Superior temporal gyrus (tissue), 1 donor: ENCODE measurements at regions not wholly inside any gene's neighbourhood (a gene's known extent, or its start where the extent isn't known, plus 50 kb on each side); places are given as distances from the start of the nearest gene placed in this dataset.
"Not testable (repeated sequence)": the region's sequence is repeated elsewhere in the genome, so short reads cannot be mapped to it uniquely, and the experiment has no call there.

Experiments used
- DNase-seq: peaks from one replicate; pipeline ENCODE4 v3.0.0-alpha.2; 2016; ENCODE audit errors: extremely low spot score

DNA sequence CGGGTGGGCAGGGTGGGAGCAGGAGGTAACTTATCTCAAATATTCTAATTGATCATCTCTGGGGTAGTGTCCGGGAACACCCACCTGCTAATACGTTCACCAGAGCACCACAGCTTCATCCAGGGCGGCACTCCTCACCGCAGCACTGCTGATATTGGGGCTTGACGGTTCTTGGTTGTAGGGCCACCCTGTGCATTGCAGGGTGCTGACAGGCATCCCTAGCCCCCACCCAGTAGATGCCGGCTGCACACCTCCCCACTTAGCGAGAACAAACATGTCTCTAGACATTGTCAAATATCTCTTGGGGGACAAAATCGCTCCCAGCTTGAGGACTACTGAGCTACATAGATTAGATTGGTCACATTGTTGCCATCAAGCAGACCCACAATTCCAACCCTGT, 73.9 kb upstream of the WASF3 start:
- no peak for DNase-seq

- DNase-seq = no peak
Observed at GRCh38 chr13:26484196-26484595, 73.3 kb upstream of the WASF3 start.

DNA sequence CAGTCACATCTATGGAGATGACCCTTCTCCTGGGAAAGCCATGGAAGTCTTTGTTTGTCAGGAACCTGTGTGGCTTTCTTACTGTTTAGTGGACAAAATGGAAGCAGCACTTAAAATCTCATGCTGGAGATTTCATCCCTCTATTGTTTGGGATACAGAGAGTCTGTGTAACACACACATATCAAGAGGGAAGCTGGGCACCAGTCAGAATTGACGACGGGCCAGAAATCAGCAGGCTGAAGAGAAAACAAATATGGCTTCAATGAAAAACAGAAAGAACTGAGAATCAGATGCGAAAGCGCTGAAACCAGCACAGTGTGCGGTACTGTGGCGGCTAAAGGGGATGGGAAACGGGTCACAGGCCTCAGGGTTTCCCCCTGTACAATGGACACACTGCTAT, 72.2 kb upstream of the WASF3 start:
- DNase-seq = peak; percentile 49

DNA sequence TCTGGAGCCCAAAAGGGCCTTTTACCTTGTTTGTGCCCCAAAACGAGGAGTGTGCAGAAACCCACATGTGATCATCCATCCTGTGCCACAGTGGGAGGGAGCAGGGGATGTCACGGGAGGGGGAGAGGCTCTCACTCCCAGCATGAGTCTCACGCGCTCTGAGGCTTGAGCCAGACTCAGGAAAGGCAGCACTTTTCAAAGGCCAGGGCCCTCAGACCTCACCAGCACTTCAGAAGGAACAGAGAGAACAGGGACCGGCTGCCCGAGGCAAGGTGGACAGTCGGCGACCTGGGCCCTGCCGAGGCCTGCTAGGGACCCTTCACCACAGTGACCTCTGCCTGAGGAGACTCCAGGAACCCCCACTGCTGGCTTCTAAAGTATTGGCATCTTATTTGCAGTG, 71.7 kb upstream of the WASF3 start:
- DNase-seq = peak; percentile 22

GRCh38 chr13:26486550-26486949, 70.9 kb upstream of the WASF3 start:
- DNase-seq = no peak

DNA sequence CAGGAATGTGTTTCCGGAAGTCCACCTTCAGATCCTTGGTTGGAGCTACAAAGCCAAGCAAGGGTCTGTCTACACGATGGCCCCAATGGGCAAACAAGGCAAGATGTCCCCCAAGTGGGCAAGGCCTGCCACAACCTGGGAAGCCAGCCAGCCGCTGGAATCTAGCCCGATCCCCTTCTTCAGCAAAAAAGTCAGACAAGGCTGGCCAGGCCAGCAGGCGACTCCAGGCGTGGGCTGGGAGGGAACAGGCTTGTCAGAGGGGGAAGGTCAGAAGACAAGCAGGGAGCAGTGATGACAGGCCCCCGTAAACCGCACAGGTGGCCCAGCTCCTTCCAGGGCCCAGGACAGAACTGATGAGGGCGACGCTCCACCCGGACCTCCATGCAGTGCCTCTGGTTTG, 69.7 kb upstream of the WASF3 start:
- no peak for DNase-seq

- DNase-seq = no peak
Observed at GRCh38 chr13:26488236-26489003, 69.1 kb upstream of the WASF3 start.

DNA sequence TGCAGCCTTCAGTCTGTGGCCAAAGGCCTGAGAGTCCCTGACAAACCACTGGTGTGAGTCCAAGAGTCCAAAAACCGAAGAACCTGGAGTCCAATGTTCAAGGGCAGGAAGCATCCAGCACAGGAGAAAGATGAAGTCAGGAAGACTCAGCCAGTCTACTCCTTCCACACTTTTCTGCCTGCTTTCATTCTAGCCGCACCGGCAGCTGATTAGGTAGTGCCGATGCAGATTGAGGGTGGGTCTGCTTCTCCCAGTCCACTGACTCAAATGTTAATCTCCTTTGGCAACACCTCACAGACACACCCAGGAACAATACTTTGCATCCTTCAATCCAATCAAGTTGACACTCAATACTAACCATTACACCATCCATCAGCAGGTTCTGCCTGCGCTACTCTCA, 65.2 kb upstream of the WASF3 start:
- not testable (repeated sequence) for DNase-seq

- DNase-seq = no peak
Observed at GRCh38 chr13:26494571-26495195, 62.8 kb upstream of the WASF3 start.

GRCh38 chr13:26495750-26496149, 61.7 kb upstream of the WASF3 start:
- no peak for DNase-seq

DNA sequence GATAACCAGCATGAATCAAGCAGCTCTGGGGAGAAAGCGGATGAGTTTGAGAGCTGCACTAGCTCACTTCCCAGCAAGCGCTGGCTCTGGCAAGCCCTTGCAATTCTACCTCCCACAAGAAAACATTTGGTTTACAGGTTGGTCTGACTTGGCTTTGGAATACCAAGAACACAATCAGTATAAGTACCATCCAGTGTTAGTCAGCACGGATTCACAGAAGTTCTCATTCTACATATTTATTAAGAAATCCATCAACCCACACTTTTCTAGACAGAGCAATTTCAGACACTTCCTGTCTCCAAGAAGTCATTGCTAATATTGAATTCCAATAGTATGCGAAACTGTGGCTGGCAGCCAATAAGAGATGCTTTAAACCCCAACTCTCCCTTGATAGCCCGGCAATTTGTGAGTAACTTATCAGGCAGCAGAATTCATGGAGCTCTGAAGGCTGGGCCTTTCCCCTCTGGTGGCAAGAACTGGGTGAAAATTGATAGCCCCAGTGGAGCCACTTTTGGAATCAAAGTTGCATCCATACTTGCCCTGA, 59.4 kb upstream of the WASF3 start:
- no peak for DNase-seq

GRCh38 chr13:26498656-26499601, 58.6 kb upstream of the WASF3 start:
- DNase-seq = no peak

GRCh38 chr13:26500618-26501320, 56.7 kb upstream of the WASF3 start:
- DNase-seq = no peak

DNA sequence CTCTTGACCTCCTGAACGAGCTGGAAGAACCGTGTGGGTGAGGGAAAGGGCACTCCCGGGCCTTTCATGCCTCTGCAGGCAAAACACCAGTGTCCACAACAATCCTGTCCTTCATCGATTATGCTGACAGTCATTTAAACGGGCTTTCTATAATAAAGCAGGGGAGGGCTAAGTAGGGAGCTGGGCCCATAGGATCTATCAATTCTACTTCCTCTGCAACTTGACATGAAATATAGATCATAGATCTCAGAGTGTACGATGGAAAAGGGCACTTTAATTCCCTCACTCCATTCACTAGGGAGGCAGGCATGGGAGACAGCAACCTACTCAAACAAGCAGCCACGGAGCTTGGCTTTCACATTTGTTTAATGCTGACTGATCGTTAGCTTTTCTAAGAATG, 55.8 kb upstream of the WASF3 start:
- no peak for DNase-seq

GRCh38 chr13:26502826-26503225, 54.7 kb upstream of the WASF3 start:
- peak; percentile 40 for DNase-seq

- peak; percentile 60 for DNase-seq
Observed at GRCh38 chr13:26503826-26504594, 53.5 kb upstream of the WASF3 start.
